ENCODE measurements at regions not wholly inside any gene's neighbourhood (a gene's known extent, or its start where the extent isn't known, plus 50 kb on each side); places are given as distances from the start of the nearest gene placed in this dataset.

DNA sequence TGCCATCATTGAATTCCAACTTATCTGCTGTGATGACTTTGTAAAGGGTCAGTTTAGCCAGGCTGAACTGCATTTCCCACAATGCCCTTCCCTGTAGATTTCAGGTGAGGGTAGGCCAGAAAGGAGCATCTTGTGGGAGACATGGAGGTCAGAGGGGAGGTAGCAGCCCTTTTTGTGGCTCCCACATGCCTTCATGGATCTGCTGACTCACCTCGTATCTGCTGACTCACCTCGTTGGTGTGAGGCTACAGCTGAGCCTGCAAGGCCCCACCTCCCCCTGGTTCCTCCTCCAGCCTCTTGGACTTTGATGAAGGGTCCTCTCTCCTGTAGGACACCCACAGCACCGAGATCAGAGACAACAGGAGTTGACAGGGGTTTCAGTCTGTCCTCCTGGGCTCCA, 102.5 kb downstream of the SALL1 start:
- H3K27me3 Mint-ChIP-seq, result peaks cover 8% of the 10 kb centered on the region
- no peak overlapping the region for H3K4me3 Mint-ChIP-seq
- DNase-seq, result no peak
- no peaks in the 10 kb centered on the region for H3K9me3 Mint-ChIP-seq
- no peak overlapping the region for H3K27ac Mint-ChIP-seq
- no peak for ATAC-seq
- H3K4me1 Mint-ChIP-seq, result no peaks in the 10 kb centered on the region

DNA sequence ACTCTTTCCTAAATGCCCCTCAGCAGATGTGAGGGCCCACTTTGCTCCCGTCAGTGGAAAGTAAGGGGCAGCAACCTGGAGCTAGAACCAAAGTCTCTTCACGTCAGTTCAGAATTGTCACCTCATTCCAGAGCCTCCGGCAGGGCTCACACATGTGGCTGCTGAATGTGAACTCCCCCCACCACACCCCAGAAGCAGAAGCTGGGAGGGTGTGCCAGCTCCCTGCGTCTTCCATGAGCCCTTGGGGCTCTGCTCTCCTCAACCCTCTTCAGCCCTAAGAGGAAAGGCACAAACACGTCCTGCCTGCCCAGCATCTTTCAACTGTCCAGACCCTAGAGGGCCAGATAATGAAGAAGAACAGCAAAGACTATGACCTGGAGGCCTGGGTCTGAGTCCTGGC, 105.3 kb downstream of the SALL1 start:
- H3K27ac Mint-ChIP-seq, result no peak overlapping the region
- ATAC-seq, result no peak
- no peak for DNase-seq
- H3K9me3 Mint-ChIP-seq, result no peaks in the 10 kb centered on the region
- no peak overlapping the region for H3K4me3 Mint-ChIP-seq
- no peaks in the 10 kb centered on the region for H3K4me1 Mint-ChIP-seq
- peaks cover 8% of the 10 kb centered on the region for H3K27me3 Mint-ChIP-seq

DNA sequence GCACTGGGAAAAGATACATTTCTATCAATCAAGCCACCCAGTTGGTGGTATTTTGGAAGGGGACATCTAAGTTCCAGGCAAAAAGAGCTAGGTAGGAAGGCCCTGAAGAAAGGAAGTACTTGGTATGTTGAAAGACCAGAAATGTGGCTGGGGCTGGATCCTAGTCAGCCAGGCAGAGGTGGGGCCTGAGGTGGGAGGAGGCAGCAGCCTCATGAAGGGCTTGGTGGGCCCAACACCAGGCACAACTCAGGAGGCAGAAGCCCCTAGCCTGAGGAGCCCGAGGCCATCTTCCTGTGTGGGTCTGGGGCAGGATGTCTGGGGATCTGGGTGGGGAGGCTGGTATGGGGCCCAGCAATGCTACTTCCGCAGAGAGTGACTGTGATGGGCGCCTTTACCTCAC, 105.9 kb downstream of the SALL1 start:
- Mint-ChIP-seq H3K9me3 (no peaks in the 10 kb centered on the region), H3K27me3 (peaks cover 8% of the 10 kb centered on the region), H3K4me1 (no peaks in the 10 kb centered on the region), H3K27ac (no peak overlapping the region), H3K4me3 (no peak overlapping the region)
- no peak for ATAC-seq
- no peak for DNase-seq

DNA sequence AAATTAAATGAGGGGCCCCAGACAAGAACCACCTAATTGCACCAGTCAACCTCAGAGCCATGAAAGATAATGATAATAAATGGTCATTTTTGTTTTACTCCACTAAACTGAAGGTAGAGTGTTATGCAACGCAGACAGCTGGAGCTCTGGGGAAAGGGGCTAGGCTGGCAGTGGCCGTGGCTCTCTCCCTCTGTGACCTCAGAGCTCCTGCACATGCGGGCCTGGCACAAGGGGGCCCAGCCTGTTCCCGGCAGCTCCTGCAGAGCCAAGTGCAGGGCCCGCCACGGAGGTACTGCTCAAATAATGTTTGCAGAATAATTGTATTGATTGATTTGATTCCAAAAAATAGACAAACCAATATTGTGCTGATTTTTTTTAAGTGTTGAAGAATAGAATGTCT, 109.5 kb downstream of the SALL1 start:
- H3K4me1 Mint-ChIP-seq, result no peaks in the 10 kb centered on the region
- DNase-seq (no peak), ATAC-seq (no peak)
- H3K4me3 Mint-ChIP-seq, result no peak overlapping the region
- no peak overlapping the region for H3K27ac Mint-ChIP-seq
- peaks cover 20% of the 10 kb centered on the region for H3K27me3 Mint-ChIP-seq
- H3K9me3 Mint-ChIP-seq, result no peaks in the 10 kb centered on the region

DNA sequence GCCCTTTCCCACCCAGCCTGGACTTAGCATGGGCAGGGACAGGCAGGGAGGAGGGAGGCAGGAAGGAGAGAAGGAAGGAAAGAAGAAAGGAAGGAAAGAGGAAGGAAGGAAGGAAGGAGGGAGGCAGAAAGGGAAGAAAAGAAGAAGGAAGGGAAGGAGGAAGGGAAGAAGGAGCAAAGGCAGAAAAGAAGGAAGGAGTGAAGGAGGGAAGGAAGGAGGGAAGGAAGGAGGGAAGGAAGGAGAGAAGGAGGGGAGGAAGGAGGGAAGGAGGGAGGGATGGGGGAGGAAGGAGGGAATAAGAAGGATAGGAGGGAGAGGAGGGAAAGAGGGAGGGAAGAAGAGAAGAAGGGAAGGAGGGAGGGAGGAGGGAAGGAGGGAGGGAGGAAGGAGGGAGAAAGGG, 110.4 kb downstream of the SALL1 start:
- DNase-seq (no peak), ATAC-seq (no peak)
- Mint-ChIP-seq H3K4me1 (no peaks in the 10 kb centered on the region), H3K9me3 (no peaks in the 10 kb centered on the region), H3K4me3 (no peak overlapping the region), H3K27me3 (peaks cover 17% of the 10 kb centered on the region), H3K27ac (no peak overlapping the region)

DNA sequence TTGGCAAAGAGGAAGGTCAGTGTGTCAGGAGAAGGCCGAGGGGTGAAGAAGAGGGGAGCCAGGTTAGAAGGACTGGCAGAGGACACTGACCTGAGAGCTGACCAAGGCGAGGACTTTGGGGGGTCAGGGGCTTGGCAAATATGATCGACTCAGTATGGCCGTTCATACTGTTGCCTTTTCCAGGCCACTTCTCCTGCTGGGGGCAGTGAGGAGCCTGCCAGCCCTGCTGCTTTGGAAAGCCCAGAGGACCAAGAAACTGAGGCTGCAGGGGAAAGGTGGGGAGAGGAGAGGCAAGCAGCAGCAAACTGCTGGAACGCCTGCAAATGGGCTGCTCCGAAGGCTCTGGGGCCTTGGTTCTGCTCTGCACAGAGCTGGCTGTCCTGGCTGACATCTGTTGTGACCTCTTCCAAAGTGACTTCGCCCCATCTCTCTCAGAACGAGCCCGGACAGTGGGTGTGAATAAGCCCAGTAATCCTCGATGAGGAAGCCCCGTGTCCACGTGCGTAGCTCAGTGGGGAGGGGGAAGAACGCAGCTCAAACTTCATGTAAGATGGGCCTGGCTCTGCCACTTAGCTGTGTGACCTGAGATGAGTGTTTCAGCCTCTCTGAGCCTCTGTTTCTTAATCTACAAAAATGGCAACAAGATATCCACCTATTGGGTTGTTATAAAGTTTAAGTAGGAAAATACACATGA, 111.3 kb downstream of the SALL1 start:
- H3K4me3 Mint-ChIP-seq, result no peak overlapping the region
- no peak overlapping the region for H3K27ac Mint-ChIP-seq
- H3K4me1 Mint-ChIP-seq, result no peaks in the 10 kb centered on the region
- peaks cover 12% of the 10 kb centered on the region for H3K27me3 Mint-ChIP-seq
- DNase-seq, result no peak
- ATAC-seq, result no peak
- no peaks in the 10 kb centered on the region for H3K9me3 Mint-ChIP-seq

DNA sequence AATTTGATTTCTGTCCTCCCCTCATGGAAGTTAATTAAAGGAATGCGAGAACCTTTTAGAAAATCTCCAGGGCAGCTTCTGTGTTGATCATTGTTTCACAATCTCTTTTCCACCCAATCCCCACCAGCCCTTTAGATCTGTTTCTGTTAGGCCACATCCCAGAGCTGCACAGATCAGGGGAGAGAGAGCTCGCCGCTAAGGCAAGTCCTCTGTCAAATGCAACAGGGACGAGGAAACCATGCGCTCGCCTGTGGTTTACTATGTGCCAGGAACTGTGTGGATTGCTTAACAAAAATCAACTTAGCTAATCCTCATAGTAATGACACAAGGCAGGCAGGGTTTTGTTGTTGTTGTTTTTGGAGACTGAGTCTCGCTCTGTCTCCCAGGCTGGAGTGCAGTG, 115.4 kb downstream of the SALL1 start:
- Mint-ChIP-seq H3K9me3 (peaks cover 0 to 4% of the 10 kb centered on the region in 2 donors), H3K4me1 (no peaks in the 10 kb centered on the region), H3K4me3 (no peak overlapping the region), H3K27me3 (peaks cover 12% of the 10 kb centered on the region), H3K27ac (no peak overlapping the region)
- ATAC-seq (no peak), DNase-seq (no peak)

DNA sequence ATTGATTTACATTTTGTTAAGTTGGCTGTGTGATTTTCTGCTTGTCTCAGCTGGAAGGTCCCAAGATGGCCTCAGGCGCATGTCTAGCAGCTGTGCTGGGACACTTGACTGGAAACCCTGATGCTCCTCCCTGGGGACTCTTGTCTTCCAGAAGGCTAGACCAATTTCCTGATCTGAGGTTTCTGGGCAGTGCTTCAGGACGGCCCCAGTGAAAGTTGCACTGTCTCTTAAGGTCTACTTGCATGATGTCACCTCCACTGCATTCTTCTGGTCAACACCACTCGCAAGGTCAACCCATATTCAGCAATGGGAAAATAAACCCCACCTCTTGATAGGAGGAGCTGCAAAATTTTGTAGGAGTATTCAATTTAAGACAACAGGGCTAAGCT, 116.0 kb downstream of the SALL1 start:
- no peak for DNase-seq
- Mint-ChIP-seq H3K4me1 (no peaks in the 10 kb centered on the region), H3K9me3 (peaks cover 0 to 4% of the 10 kb centered on the region in 2 donors), H3K4me3 (no peak overlapping the region), H3K27me3 (peaks cover 12% of the 10 kb centered on the region), H3K27ac (no peak overlapping the region)
- ATAC-seq, result no peak

DNA sequence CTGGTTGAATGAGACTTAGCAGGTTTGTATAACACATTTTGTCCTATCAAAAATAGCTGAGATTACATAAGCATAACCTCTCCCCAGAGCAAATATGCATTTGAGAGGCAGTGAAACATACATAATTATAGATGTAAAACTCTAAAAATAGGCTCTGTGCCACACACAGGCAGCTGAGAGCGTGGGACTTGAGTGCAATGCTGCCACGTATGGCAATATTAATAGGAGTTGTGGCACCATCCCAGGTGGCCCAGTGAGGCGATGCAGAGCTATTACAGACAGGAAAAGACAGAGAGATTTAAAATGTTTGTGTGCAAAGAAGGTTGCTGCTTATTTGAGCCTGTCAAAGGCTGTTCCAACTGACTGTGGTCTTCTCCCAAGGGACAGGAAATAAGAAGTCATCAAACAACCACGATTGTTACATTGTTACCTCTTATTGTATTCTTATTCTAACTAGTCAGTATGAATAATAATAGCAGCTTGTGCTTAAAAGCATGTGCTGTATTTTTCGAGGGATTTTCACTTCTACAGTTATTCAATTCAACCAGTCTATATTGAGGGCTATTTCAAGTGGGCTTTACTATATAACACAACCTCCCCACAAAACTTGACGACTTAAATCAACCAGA, 116.5 kb downstream of the SALL1 start:
- Mint-ChIP-seq H3K4me3 (no peak overlapping the region), H3K4me1 (no peaks in the 10 kb centered on the region), H3K27ac (no peak overlapping the region), H3K9me3 (peaks cover 0 to 4% of the 10 kb centered on the region in 2 donors), H3K27me3 (peaks cover 10% of the 10 kb centered on the region)
- ATAC-seq, result no peak
- DNase-seq, result no peak

DNA sequence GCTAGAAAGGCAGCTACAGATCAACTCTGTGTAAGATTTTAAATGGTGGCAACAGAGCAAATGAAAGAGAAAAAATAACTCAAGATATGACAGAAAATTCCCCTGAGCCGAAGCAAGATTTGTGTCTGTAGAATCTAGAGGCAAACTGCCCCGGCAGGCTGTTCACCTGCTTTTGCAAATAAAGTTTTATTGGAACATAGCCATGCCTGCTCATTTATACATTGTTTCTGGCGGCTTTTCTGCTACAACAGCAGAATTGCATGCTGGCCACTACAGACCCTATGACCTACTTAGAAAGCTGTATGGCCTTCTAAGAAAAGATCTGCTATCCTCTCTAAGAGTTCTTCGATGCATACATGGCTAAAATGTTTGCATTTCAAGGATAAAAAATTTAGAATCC, 119.5 kb downstream of the SALL1 start:
- DNase-seq (no peak), ATAC-seq (no peak)
- Mint-ChIP-seq H3K27me3 (no peaks in the 10 kb centered on the region), H3K27ac (no peak overlapping the region), H3K4me3 (no peak overlapping the region), H3K9me3 (peaks cover 0 to 4% of the 10 kb centered on the region in 2 donors), H3K4me1 (no peaks in the 10 kb centered on the region)

DNA sequence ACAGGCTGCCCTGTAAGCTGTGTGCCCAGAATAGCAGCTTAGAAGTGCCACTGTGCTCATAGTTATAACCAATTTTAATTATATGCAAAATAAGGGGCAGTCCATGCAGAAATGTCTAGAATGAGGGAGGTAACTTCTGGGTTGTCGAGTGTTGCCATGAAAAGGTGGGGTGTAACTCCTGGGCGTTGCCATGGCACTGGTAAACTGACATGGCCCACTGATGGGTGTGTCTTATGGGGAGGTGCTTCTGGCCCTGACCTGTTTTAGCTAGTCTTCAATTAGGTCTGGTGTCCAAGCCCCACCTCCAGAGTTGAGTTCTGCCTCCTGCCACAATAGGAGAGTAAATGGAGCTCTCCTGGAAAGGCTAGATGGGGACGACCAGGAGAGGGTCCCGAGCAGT, 120.6 kb downstream of the SALL1 start:
- DNase-seq (no peak), ATAC-seq (no peak)
- Mint-ChIP-seq H3K27me3 (peaks cover 5% of the 10 kb centered on the region), H3K4me1 (no peaks in the 10 kb centered on the region), H3K9me3 (peaks cover 0 to 4% of the 10 kb centered on the region in 2 donors), H3K27ac (no peak overlapping the region), H3K4me3 (no peak overlapping the region)

DNA sequence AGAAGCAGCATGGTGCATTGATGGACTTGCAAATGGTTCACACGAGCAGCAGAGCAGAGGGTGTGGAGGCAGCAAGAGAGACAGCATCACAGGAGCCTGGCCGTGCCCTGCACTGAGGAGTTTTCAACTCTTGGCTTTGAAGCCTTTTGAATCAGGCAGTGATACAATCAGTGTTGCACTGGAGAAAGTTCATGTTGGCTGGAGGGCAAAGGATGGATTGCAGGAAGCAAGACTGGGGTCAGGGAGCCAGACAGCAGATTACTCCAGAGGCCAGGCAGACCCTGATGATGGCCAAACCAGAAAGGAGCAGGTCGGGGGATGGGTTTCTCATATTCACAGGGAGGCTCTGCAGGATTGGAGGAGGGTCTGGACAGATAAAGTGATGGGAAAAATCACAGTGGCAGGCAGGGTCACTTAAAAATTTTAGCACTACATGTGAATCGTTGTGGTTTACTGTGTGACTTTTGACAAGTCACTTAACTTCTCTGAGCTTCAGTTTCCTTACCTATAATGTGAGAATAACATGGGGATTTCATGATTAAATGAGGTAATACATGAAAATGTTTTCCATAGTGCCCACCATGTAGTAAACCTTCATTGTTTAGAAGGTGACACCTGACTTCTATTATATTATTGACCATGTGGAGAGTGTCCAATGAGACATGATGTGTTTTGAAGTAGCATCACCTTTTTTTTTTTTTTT, 125.3 kb downstream of the SALL1 start:
- H3K4me1 Mint-ChIP-seq, result no peaks in the 10 kb centered on the region
- DNase-seq, result no peak
- no peaks in the 10 kb centered on the region for H3K9me3 Mint-ChIP-seq
- peaks cover 20% of the 10 kb centered on the region for H3K27me3 Mint-ChIP-seq
- H3K4me3 Mint-ChIP-seq, result no peak overlapping the region
- ATAC-seq, result no peak
- no peak overlapping the region for H3K27ac Mint-ChIP-seq

DNA sequence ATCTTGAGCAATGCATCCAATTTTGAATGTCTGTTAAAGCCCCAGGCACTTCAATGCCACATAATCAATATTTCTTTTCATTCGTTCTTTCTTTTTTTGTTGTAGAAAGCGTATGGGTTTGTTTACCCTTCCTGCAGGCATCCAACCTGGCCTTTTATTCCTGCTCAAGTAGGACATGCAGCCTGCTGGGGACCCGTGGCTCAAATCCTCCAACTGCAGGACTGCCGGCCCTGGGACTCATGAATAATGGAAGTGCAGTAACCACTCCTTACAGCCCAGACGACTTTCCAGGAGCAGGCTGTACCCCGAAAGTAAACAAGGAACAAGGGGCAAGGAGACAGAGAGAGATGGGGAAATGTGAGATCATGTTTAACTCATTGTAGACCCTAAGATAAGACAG, 126.4 kb downstream of the SALL1 start:
- no peak for ATAC-seq
- Mint-ChIP-seq H3K4me3 (no peak overlapping the region), H3K9me3 (no peaks in the 10 kb centered on the region), H3K27me3 (peaks cover 20% of the 10 kb centered on the region), H3K4me1 (no peaks in the 10 kb centered on the region), H3K27ac (no peak overlapping the region)
- DNase-seq, result no peak

DNA sequence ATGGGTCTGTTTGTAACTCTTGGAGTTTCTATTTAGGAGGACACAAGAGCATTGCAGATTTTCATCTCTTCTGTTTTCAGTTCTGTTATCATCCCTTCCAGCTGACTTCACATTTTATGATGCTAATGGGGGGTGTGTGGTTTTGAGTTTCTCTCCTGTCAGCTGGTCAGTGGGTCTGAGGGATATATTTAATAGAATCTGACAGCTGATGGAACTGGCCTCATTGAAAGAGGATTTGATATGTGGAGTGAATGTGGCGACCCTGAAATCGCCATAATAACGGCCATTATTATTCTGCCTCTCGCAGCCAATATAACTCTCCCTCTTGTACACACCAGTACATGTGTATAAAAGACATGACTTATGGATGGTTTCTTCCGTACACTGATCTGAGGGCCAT, 128.1 kb downstream of the SALL1 start:
- DNase-seq, result no peak
- Mint-ChIP-seq H3K27ac (no peak overlapping the region), H3K4me1 (no peaks in the 10 kb centered on the region), H3K9me3 (no peaks in the 10 kb centered on the region), H3K4me3 (no peak overlapping the region), H3K27me3 (peaks cover 20% of the 10 kb centered on the region)
- no peak for ATAC-seq

DNA sequence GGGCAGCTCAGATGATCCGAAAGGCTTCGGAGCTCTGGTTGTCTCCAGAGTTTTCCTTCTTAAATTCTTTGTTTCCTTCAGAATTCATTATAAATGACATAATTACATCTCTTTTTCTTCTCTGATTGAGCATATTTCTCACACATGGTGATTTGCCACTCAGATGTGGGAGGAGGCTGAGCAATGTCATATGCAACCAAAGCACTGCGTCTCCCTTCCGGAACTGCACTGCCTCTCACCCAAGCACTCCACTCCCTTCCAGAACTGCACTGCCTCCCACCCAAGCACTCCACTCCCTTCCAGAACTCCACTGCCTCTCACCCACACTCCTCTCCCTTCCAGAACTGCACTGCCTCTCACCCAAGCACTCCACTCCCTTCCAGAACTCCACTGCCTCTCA, 131.5 kb downstream of the SALL1 start:
- Mint-ChIP-seq H3K4me1 (no peaks in the 10 kb centered on the region), H3K27me3 (peaks cover 6% of the 10 kb centered on the region), H3K4me3 (no peak overlapping the region), H3K9me3 (no peaks in the 10 kb centered on the region), H3K27ac (no peak overlapping the region)
- ATAC-seq (no peak), DNase-seq (no peak)

DNA sequence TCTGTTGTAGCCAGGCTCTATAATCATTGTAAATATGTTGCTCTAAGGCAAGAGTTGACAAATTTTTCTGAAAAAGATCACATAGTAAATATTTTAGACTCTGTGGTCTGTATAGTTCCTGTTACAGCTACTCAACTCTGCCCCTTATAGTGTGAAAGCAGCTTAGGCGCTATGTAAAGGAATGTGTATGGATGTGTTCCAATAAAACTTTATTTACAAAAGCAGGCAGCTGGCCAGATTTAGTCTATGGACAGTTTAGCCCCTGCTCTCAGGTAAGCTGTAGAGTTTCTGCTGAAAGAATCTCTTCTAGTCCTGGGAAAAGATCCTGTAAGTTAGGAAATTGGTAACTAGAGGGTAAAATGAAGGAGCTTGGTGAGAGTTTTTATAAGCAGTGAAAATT, 133.1 kb downstream of the SALL1 start:
- ATAC-seq (no peak), DNase-seq (no peak)
- no peaks in the 10 kb centered on the region for H3K9me3 Mint-ChIP-seq
- H3K4me1 Mint-ChIP-seq, result no peaks in the 10 kb centered on the region
- no peak overlapping the region for H3K4me3 Mint-ChIP-seq
- H3K27me3 Mint-ChIP-seq, result no peaks in the 10 kb centered on the region
- H3K27ac Mint-ChIP-seq, result no peak overlapping the region

Data from stimulated activated naive CD8-positive, alpha-beta T cell treated with anti-CD3 and anti-CD28 coated beads, Interleukin-15, amount 100 ng/mL, for 72 hours (primary cell).